ENCODE measurements at regions not wholly inside any gene's neighbourhood (a gene's known extent, or its start where the extent isn't known, plus 50 kb on each side); places are given as distances from the start of the nearest gene placed in this dataset.

GRCh38 chrX:113222305-113222704, 381.7 kb upstream of the AMOT start:
- TF ChIP-seq CTCF (IDR thresholded peaks at IDR 0.05) (no peak), POLR2A (IDR thresholded peaks at IDR 0.05) (no peak)

Measured in esophagus squamous epithelium (tissue), 4 donors.